Left ventricle myocardium inferior (tissue), 1 donor: ENCODE measurements at regions not wholly inside any gene's neighbourhood (a gene's known extent, or its start where the extent isn't known, plus 50 kb on each side); places are given as distances from the start of the nearest gene placed in this dataset.

Source experiments
- DNase-seq: peaks from one replicate; pipeline ENCODE4 v3.0.0-alpha.2; 2020
- H3K27ac ChIP-seq: fragments of 200-600 bp; replicated peaks from 2 replicates; pipeline ENCODE4 v1.8.0; 2021
- H3K27me3 ChIP-seq: fragments of 200-600 bp; 2 replicates; pipeline ENCODE4 v1.8.0; 2021; ENCODE audit warnings: low read depth
- H3K36me3 ChIP-seq: fragments of 200-600 bp; 2 replicates; pipeline ENCODE4 v1.8.0; 2021
- H3K4me1 ChIP-seq: fragments of 200-600 bp; 2 replicates; pipeline ENCODE4 v1.8.0; 2021
- H3K4me3 ChIP-seq: fragments of 200-600 bp; 2 replicates; pipeline ENCODE4 v1.8.0; 2021; ENCODE audit warnings: mild to moderate bottlenecking, moderate library complexity
- H3K9me3 ChIP-seq: fragments of 200-600 bp; replicated peaks from 2 replicates; pipeline ENCODE4 v1.8.0; 2021
- CTCF ChIP-seq: fragments of 200-600 bp; IDR thresholded peaks from 2 replicates; pipeline ENCODE4 v1.8.0; 2021; ENCODE audit warnings: antibody characterized with exemption, mild to moderate bottlenecking, borderline replicate concordance
- intact Hi-C: fragments of 100-400 bp; cut with micrococcal nuclease; formaldehyde crosslinking; loops from one replicate; pipeline ENCODE4 v1.11.0; 2022
- donor health status: DM: no; HTN: yes; CAD: no; lungs with severe emphysema.

- Histone ChIP-seq H3K9me3 (no peaks in the 10 kb centered on the region), H3K27ac (no peak overlapping the region), H3K4me1 (no peaks in the 10 kb centered on the region), H3K36me3 (no peaks in the 10 kb centered on the region), H3K27me3 (no peaks in the 10 kb centered on the region), H3K4me3 (no peak overlapping the region)
- no peak for TF ChIP-seq CTCF
- no peak for DNase-seq
- intact Hi-C loops: no loop called here
Measured at GRCh38 chr14:82776958-82777357, 1243.3 kb upstream of the SEL1L start.

GRCh38 chr14:82778008-82778590 lies 1244.4 kb upstream of the SEL1L start:
- Histone ChIP-seq H3K4me3 (no peak overlapping the region), H3K4me1 (no peaks in the 10 kb centered on the region), H3K27me3 (no peaks in the 10 kb centered on the region), H3K9me3 (no peaks in the 10 kb centered on the region), H3K36me3 (no peaks in the 10 kb centered on the region), H3K27ac (no peak overlapping the region)
- no peak for DNase-seq
- TF ChIP-seq CTCF: no peak
- intact Hi-C loops: no loop called here

- intact Hi-C loops: no loop called here
- H3K9me3 ChIP-seq: no peaks in the 10 kb centered on the region
- H3K27me3 ChIP-seq: no peaks in the 10 kb centered on the region
- no peak for TF ChIP-seq CTCF
- no peaks in the 10 kb centered on the region for H3K4me1 ChIP-seq
- DNase-seq: no peak
- H3K36me3 ChIP-seq: no peaks in the 10 kb centered on the region
- H3K4me3 ChIP-seq: no peak overlapping the region
- H3K27ac ChIP-seq: no peak overlapping the region
Measured at GRCh38 chr14:82778601-82779000, 1244.9 kb upstream of the SEL1L start.

- H3K27ac ChIP-seq: no peak overlapping the region
- no peak overlapping the region for H3K4me3 ChIP-seq
- H3K4me1 ChIP-seq: no peaks in the 10 kb centered on the region
- TF ChIP-seq CTCF: no peak
- H3K9me3 ChIP-seq: no peaks in the 10 kb centered on the region
- DNase-seq: no peak
- no peaks in the 10 kb centered on the region for H3K27me3 ChIP-seq
- intact Hi-C loops: no loop called here
- H3K36me3 ChIP-seq: no peaks in the 10 kb centered on the region
Measured at GRCh38 chr14:82779301-82779700, 1245.6 kb upstream of the SEL1L start.

- no peaks in the 10 kb centered on the region for H3K36me3 ChIP-seq
- no peaks in the 10 kb centered on the region for H3K9me3 ChIP-seq
- no peak overlapping the region for H3K4me3 ChIP-seq
- intact Hi-C loops: no loop called here
- no peak overlapping the region for H3K27ac ChIP-seq
- H3K4me1 ChIP-seq: no peaks in the 10 kb centered on the region
- H3K27me3 ChIP-seq: no peaks in the 10 kb centered on the region
- no peak for TF ChIP-seq CTCF
- DNase-seq: no peak
Measured at GRCh38 chr14:82785756-82786482, 1252.3 kb upstream of the SEL1L start.
